CD4-positive, alpha-beta T cell (primary cell): ENCODE measurements at regions not wholly inside any gene's neighbourhood (a gene's known extent, or its start where the extent isn't known, plus 50 kb on each side); places are given as distances from the start of the nearest gene placed in this dataset.
"Not testable (repeated sequence)": the region's sequence is repeated elsewhere in the genome, so short reads cannot be mapped to it uniquely, and the experiment has no call there.

Source experiments
- ATAC-seq: fragments of 200-7000 bp; cut with Tn5 transposase; one replicate; pipeline ENCODE4 v1.10.0; 2022; ENCODE audit warnings: mild to moderate bottlenecking; ENCODE audit not compliant: poor library complexity
- CTCF ChIA-PET: fragments of 350-600 bp; sonication (Branson Sonifier 250); formaldehyde crosslinking; loops from one replicate; lab custom pipeline; 2021; ENCODE audit warnings: antibody characterized with exemption, inconsistent platforms; lab: Charles Lee
- POLR2A ChIA-PET: fragments of 350-600 bp; sonication (Branson Sonifier 250); formaldehyde crosslinking; loops from one replicate; lab custom pipeline; 2021; ENCODE audit warnings: antibody characterized with exemption, inconsistent platforms; lab: Charles Lee
- DNase-seq, 14 experiments: peaks; one replicate each; pipeline ENCODE4 v3.0.0-alpha.2; 2013 to 2020; ENCODE audit warnings: mixed read lengths in 2 of 14
- H3K27ac ChIP-seq, 2 donors: one replicate each; pipeline versions ENCODE4 v1.5.1 to v1.7.0; 2013; ENCODE audit warnings: low read length in 2 of 2, low read depth in 1 of 2, mild to moderate bottlenecking in 1 of 2
- H3K27me3 ChIP-seq, 2 experiments: 1 replicate in 1 of 2; 2 replicates in 1 of 2; pipeline versions ENCODE4 v1.6.1 to v1.7.0; 2013; ENCODE audit warnings: low read length in 2 of 2, control low read depth in 1 of 2, mild to moderate bottlenecking in 1 of 2, moderate library complexity in 1 of 2; ENCODE audit not compliant: insufficient read depth in 2 of 2, control insufficient read depth in 1 of 2
- H3K36me3 ChIP-seq: one replicate; pipeline ENCODE4 v1.6.1; 2013; ENCODE audit warnings: low read length, control low read depth; ENCODE audit not compliant: insufficient read depth
- H3K4me1 ChIP-seq: one replicate; pipeline ENCODE4 v1.6.1; 2013; ENCODE audit warnings: low read length, control low read depth; ENCODE audit not compliant: insufficient read depth
- H3K4me3 ChIP-seq: one replicate; pipeline ENCODE4 v1.5.1; 2013; ENCODE audit warnings: mild to moderate bottlenecking, low read length, moderate library complexity
- H3K9me3 ChIP-seq, 2 experiments: 1 replicate in 1 of 2; 2 replicates in 1 of 2; pipeline versions ENCODE4 v1.6.1 to v1.7.0; 2013; ENCODE audit warnings: low read length in 2 of 2, mild to moderate bottlenecking in 2 of 2, control low read depth in 1 of 2, moderate library complexity in 1 of 2; ENCODE audit not compliant: control insufficient read depth in 1 of 2, insufficient read depth in 1 of 2
- H3K27ac Mint-ChIP-seq: one replicate; pipeline ENCODE4 v1.8.0; 2020; ENCODE audit warnings: mixed read lengths
- H3K27me3 Mint-ChIP-seq: one replicate; pipeline ENCODE4 v1.8.0; 2021; ENCODE audit warnings: mixed read lengths
- H3K36me3 Mint-ChIP-seq: one replicate; pipeline ENCODE4 v1.8.0; 2021; ENCODE audit warnings: low read depth, mixed read lengths
- H3K4me1 Mint-ChIP-seq: one replicate; pipeline ENCODE4 v1.8.0; 2021; ENCODE audit warnings: low read depth, mixed read lengths
- H3K4me3 Mint-ChIP-seq: one replicate; pipeline ENCODE4 v1.8.0; 2020; ENCODE audit warnings: mild to moderate bottlenecking, mixed read lengths
- H3K9me3 Mint-ChIP-seq: one replicate; pipeline ENCODE4 v1.8.0; 2020; ENCODE audit warnings: mixed read lengths
- CTCF ChIP-seq: fragments of 200-600 bp; IDR thresholded peaks from one replicate; pipeline ENCODE4 v1.8.0; 2022; ENCODE audit warnings: antibody characterized with exemption, mild to moderate bottlenecking
- intact Hi-C, 2 experiments: fragments of 100-400 bp; cut with DNase I in 1 of 2; cut with micrococcal nuclease in 1 of 2; formaldehyde crosslinking; loops; one replicate each; pipeline versions ENCODE4 v1.15.1 to v1.9.0; 2023 to 2025; cut with DNase I, micrococcal nuclease

- DNase-seq, result no peak
- ChIA-PET CTCF (no interaction called here), POLR2A (no interaction called here)
- H3K4me1 Mint-ChIP-seq, result no peaks in the 10 kb centered on the region
- intact Hi-C loops, result no loop called here
- H3K36me3 ChIP-seq, result no peaks in the 10 kb centered on the region
- no peak for ATAC-seq
- no peak overlapping the region for H3K27ac ChIP-seq
- H3K4me3 ChIP-seq, result no peak overlapping the region
- no peaks in the 10 kb centered on the region for H3K27me3 Mint-ChIP-seq
- no peaks in the 10 kb centered on the region for H3K4me1 ChIP-seq
- TF ChIP-seq CTCF, result no peak
- H3K4me3 Mint-ChIP-seq, result no peak overlapping the region
- peaks cover 3 to 13% of the 10 kb centered on the region in 2 experiments for H3K9me3 ChIP-seq
- no peaks in the 10 kb centered on the region for H3K9me3 Mint-ChIP-seq
- no peak overlapping the region for H3K27ac Mint-ChIP-seq
- peaks cover 0 to 2% of the 10 kb centered on the region in 2 experiments for H3K27me3 ChIP-seq
- no peaks in the 10 kb centered on the region for H3K36me3 Mint-ChIP-seq
Measured at GRCh38 chr10:3375505-3375904, 202.9 kb upstream of the PITRM1 start.

- Histone ChIP-seq H3K4me3 (no peak overlapping the region), H3K36me3 (no peaks in the 10 kb centered on the region), H3K27me3 (peaks cover 0 to 2% of the 10 kb centered on the region in 2 experiments), H3K27ac (no peak overlapping the region), H3K9me3 (peaks cover 3 to 13% of the 10 kb centered on the region in 2 experiments), H3K4me1 (no peaks in the 10 kb centered on the region)
- H3K4me1 Mint-ChIP-seq, result no peaks in the 10 kb centered on the region
- ATAC-seq, result no peak
- CTCF ChIA-PET, result no interaction called here
- no peak for TF ChIP-seq CTCF
- intact Hi-C loops, result no loop called here
- no peak overlapping the region for H3K4me3 Mint-ChIP-seq
- POLR2A ChIA-PET, result no interaction called here
- no peaks in the 10 kb centered on the region for H3K36me3 Mint-ChIP-seq
- no peak for DNase-seq
- no peaks in the 10 kb centered on the region for H3K9me3 Mint-ChIP-seq
- H3K27ac Mint-ChIP-seq, result no peak overlapping the region
- no peaks in the 10 kb centered on the region for H3K27me3 Mint-ChIP-seq
Measured at GRCh38 chr10:3374914-3375313, 202.3 kb upstream of the PITRM1 start.

- CTCF ChIA-PET, intact Hi-C loops, H3K36me3 ChIP-seq, H3K27ac ChIP-seq, POLR2A ChIA-PET, H3K27me3 ChIP-seq, H3K4me1 Mint-ChIP-seq, H3K36me3 Mint-ChIP-seq, H3K27me3 Mint-ChIP-seq, H3K9me3 Mint-ChIP-seq, H3K4me3 Mint-ChIP-seq, H3K9me3 ChIP-seq, H3K4me3 ChIP-seq, ATAC-seq, H3K27ac Mint-ChIP-seq, H3K4me1 ChIP-seq, DNase-seq: not testable (repeated sequence)
Measured at GRCh38 chr10:3373374-3374027, 200.9 kb upstream of the PITRM1 start.

- no peak for TF ChIP-seq CTCF
- H3K27ac Mint-ChIP-seq, result no peak overlapping the region
- no peaks in the 10 kb centered on the region for H3K4me1 ChIP-seq
- H3K4me1 Mint-ChIP-seq, result no peaks in the 10 kb centered on the region
- H3K9me3 ChIP-seq, result no peaks in the 10 kb centered on the region
- H3K36me3 Mint-ChIP-seq, result no peaks in the 10 kb centered on the region
- ChIA-PET POLR2A (no interaction called here), CTCF (no interaction called here)
- no peaks in the 10 kb centered on the region for H3K9me3 Mint-ChIP-seq
- no peak overlapping the region for H3K4me3 Mint-ChIP-seq
- H3K27me3 Mint-ChIP-seq, result peaks cover 8% of the 10 kb centered on the region
- ATAC-seq (no peak), DNase-seq (no peak)
- H3K4me3 ChIP-seq, result no peak overlapping the region
- intact Hi-C loops, result no loop called here
- no peaks in the 10 kb centered on the region for H3K27me3 ChIP-seq
- H3K36me3 ChIP-seq, result no peaks in the 10 kb centered on the region
- H3K27ac ChIP-seq, result no peak overlapping the region
Measured at GRCh38 chr10:3372281-3372680, 199.7 kb upstream of the PITRM1 start.

GRCh38 chr10:3371624-3372023, 199.0 kb upstream of the PITRM1 start:
- DNase-seq, H3K4me1 ChIP-seq, H3K36me3 Mint-ChIP-seq, ATAC-seq, H3K36me3 ChIP-seq, H3K4me3 ChIP-seq, intact Hi-C loops, H3K27me3 ChIP-seq, CTCF ChIA-PET, H3K27me3 Mint-ChIP-seq, H3K27ac ChIP-seq, H3K27ac Mint-ChIP-seq, H3K9me3 ChIP-seq, H3K4me3 Mint-ChIP-seq, H3K4me1 Mint-ChIP-seq, POLR2A ChIA-PET, H3K9me3 Mint-ChIP-seq: not testable (repeated sequence)
